HEK293 (cell line): ENCODE measurements at regions not wholly inside any gene's neighbourhood (a gene's known extent, or its start where the extent isn't known, plus 50 kb on each side); places are given as distances from the start of the nearest gene placed in this dataset.

Source experiments
- CTCF ChIA-PET: fragments of 350-600 bp; formaldehyde crosslinking; extraction: SDS; loops from one replicate; lab custom pipeline; 2021; ENCODE audit warnings: antibody characterized with exemption; lab: Yijun Ruan, JAX
- POLR2A ChIA-PET: fragments of 300-600 bp; formaldehyde crosslinking; extraction: SDS; loops from one replicate; lab custom pipeline; 2020; ENCODE audit warnings: antibody characterized with exemption, inconsistent platforms; lab: Yijun Ruan, JAX
- H3K27ac ChIP-seq: fragments of 200-500 bp; sonication (Bioruptor generic); 2 replicates; pipeline ENCODE4 v1.5.1; 2014; ENCODE audit warnings: low read depth, low read length, control low read depth, inconsistent platforms; ENCODE audit errors: extremely low read depth
- H3K36me3 ChIP-seq, 2 experiments: fragments of 200-500 bp in 1 of 2; sonication (Bioruptor generic) in 1 of 2; 1 replicate in 1 of 2; 2 replicates in 1 of 2; pipeline ENCODE4 v1.5.1; 2014 to 2017; ENCODE audit warnings: inconsistent platforms in 2 of 2, low read length in 2 of 2; ENCODE audit not compliant: control insufficient read depth in 2 of 2, insufficient read depth in 1 of 2
- H3K4me1 ChIP-seq: fragments of 200-500 bp; sonication (Bioruptor generic); 2 replicates; pipeline ENCODE4 v1.5.1; 2014; ENCODE audit warnings: mild to moderate bottlenecking, low read length, inconsistent platforms; ENCODE audit not compliant: control insufficient read depth, insufficient read depth
- H3K4me3 ChIP-seq: 2 replicates; pipeline ENCODE4 v1.5.1; 2011; ENCODE audit warnings: low read depth, mild to moderate bottlenecking, control low read depth, low read length, moderate library complexity
- H3K9me3 ChIP-seq: fragments of 200-500 bp; sonication (Bioruptor generic); 2 replicates; pipeline ENCODE4 v1.5.1; 2014; ENCODE audit warnings: low read depth, low read length, inconsistent platforms; ENCODE audit not compliant: control insufficient read depth, insufficient read depth
- CTCF ChIP-seq: fragments of 450-650 bp; formaldehyde crosslinking; IDR thresholded peaks from 2 replicates; pipeline ENCODE4 v1.5.1; 2016; ENCODE audit warnings: missing biosample characterization, missing genetic modification characterization
- EGR2 ChIP-seq: fragments of 450-650 bp; formaldehyde crosslinking; IDR thresholded peaks from 2 replicates; pipeline ENCODE4 v1.5.1; 2016; ENCODE audit warnings: low read depth, missing biosample characterization, missing genetic modification characterization
- IKZF3 ChIP-seq: fragments of 450-650 bp; IDR thresholded peaks from 2 replicates; pipeline ENCODE4 v1.5.0; 2018; ENCODE audit warnings: missing biosample characterization, mild to moderate bottlenecking, missing genetic modification characterization, moderate library complexity
- KLF16 ChIP-seq: fragments of 450-650 bp; formaldehyde crosslinking; IDR thresholded peaks from 2 replicates; pipeline ENCODE4 v1.5.1; 2017; ENCODE audit warnings: missing biosample characterization, missing genetic modification characterization
- MYNN ChIP-seq: fragments of 450-650 bp; formaldehyde crosslinking; IDR thresholded peaks from 2 replicates; pipeline ENCODE4 v1.5.1; 2016; ENCODE audit warnings: missing biosample characterization, missing genetic modification characterization, borderline replicate concordance
- PBX3 ChIP-seq: sonication (generic); formaldehyde crosslinking; IDR thresholded peaks from 2 replicates; pipeline ENCODE4 v1.8.1; 2022; ENCODE audit warnings: mild to moderate bottlenecking, moderate library complexity, missing genetic modification reagents
- TCF7L2 ChIP-seq: IDR thresholded peaks from 2 replicates; pipeline ENCODE4 v1.6.1; 2011; ENCODE audit warnings: low read depth, mild to moderate bottlenecking, inconsistent platforms, low read length, moderate library complexity, borderline replicate concordance
- YY2 ChIP-seq: fragments of 450-650 bp; formaldehyde crosslinking; IDR thresholded peaks from 2 replicates; pipeline ENCODE4 v1.5.1; 2016; ENCODE audit warnings: missing biosample characterization, missing genetic modification characterization
- ZBTB10 ChIP-seq: fragments of 450-650 bp; formaldehyde crosslinking; IDR thresholded peaks from 2 replicates; pipeline ENCODE4 v1.5.1; 2016; ENCODE audit warnings: missing biosample characterization, missing genetic modification characterization
- ZBTB8A ChIP-seq: fragments of 450-650 bp; formaldehyde crosslinking; IDR thresholded peaks from 2 replicates; pipeline ENCODE4 v1.5.1; 2016; ENCODE audit warnings: missing biosample characterization, missing genetic modification characterization
- ZNF114 ChIP-seq: fragments of 450-650 bp; formaldehyde crosslinking; IDR thresholded peaks from 2 replicates; pipeline ENCODE4 v1.5.0; 2017; ENCODE audit warnings: missing biosample characterization, missing genetic modification characterization
- ZNF18 ChIP-seq: fragments of 450-650 bp; formaldehyde crosslinking; IDR thresholded peaks from 2 replicates; pipeline ENCODE4 v1.5.1; 2016; ENCODE audit warnings: missing biosample characterization, missing genetic modification characterization
- ZNF2 ChIP-seq: fragments of 450-650 bp; formaldehyde crosslinking; IDR thresholded peaks from 2 replicates; pipeline ENCODE4 v1.5.1; 2016; ENCODE audit warnings: missing biosample characterization, missing genetic modification characterization
- ZNF248 ChIP-seq: fragments of 450-650 bp; formaldehyde crosslinking; IDR thresholded peaks from 2 replicates; pipeline ENCODE4 v1.5.1; 2017; ENCODE audit warnings: missing biosample characterization, missing genetic modification characterization
- ZNF473 ChIP-seq: fragments of 450-650 bp; formaldehyde crosslinking; IDR thresholded peaks from 2 replicates; pipeline ENCODE4 v1.5.1; 2017; ENCODE audit warnings: missing biosample characterization, missing genetic modification characterization
- ZNF488 ChIP-seq: fragments of 450-650 bp; formaldehyde crosslinking; IDR thresholded peaks from 2 replicates; pipeline ENCODE4 v1.5.1; 2016; ENCODE audit warnings: missing biosample characterization, missing genetic modification characterization
- ZNF544 ChIP-seq: fragments of 450-650 bp; formaldehyde crosslinking; IDR thresholded peaks from 2 replicates; pipeline ENCODE4 v1.5.0; 2017; ENCODE audit warnings: missing biosample characterization, missing genetic modification characterization
- ZNF600 ChIP-seq: fragments of 450-650 bp; formaldehyde crosslinking; IDR thresholded peaks from 2 replicates; pipeline ENCODE4 v1.5.1; 2016; ENCODE audit warnings: missing biosample characterization, missing genetic modification characterization
- ZNF654 ChIP-seq: fragments of 450-650 bp; formaldehyde crosslinking; IDR thresholded peaks from 2 replicates; pipeline ENCODE4 v1.5.1; 2016; ENCODE audit warnings: low read depth, missing biosample characterization, missing genetic modification characterization
- ZNF658 ChIP-seq: fragments of 450-650 bp; formaldehyde crosslinking; IDR thresholded peaks from 2 replicates; pipeline ENCODE4; 2016; ENCODE audit warnings: missing biosample characterization, missing genetic modification characterization
- ZNF768 ChIP-seq: fragments of 450-650 bp; formaldehyde crosslinking; IDR thresholded peaks from 2 replicates; pipeline ENCODE4 v1.5.1; 2018; ENCODE audit warnings: missing biosample characterization, mild to moderate bottlenecking, missing genetic modification characterization

DNA sequence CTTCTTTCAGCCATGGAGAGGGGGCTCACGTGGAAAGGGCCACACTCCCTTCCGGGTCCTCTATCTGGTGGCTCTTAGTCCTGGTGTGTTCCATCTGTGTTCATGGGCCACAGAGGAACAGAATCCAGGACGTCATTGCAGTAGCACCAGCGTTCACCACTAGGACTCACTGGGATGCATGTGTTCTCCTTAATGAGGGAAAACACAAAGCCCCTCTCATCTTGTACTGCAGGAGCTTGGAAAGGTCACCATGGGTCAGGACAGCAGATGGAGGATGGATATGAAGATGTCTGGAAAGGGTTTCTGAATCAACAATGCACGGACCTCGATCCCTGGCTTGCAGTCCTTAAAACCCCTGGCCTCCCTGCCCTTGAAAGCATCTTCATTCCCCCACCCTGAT lies 113.8 kb upstream of the THY1 start:
- no peak overlapping the region for H3K27ac ChIP-seq
- CTCF ChIA-PET, result interaction anchor here (1.4 kb wide), 1 partner anchor 55 kb away, joined by 6 read pairs; no protein-coding TSS in a partner anchor
- no peak overlapping the region for H3K4me3 ChIP-seq
- TF ChIP-seq PBX3, result no peak
- no peak for TF ChIP-seq ZNF18 (tag by site-specific recombination)
- TF ChIP-seq ZBTB8A (tag by site-specific recombination), result no peak
- TF ChIP-seq ZNF544 (tag by site-specific recombination), result no peak
- TF ChIP-seq ZNF473 (tag by site-specific recombination), result no peak
- no peak for TF ChIP-seq ZNF2 (tag by site-specific recombination)
- TF ChIP-seq KLF16 (tag by site-specific recombination), result no peak
- TF ChIP-seq IKZF3 (tag by site-specific recombination), result no peak
- TF ChIP-seq ZBTB10, result no peak
- no peak for TF ChIP-seq ZNF768 (tag by site-specific recombination)
- TF ChIP-seq TCF7L2, result no peak
- no peak for TF ChIP-seq EGR2 (tag by site-specific recombination)
- TF ChIP-seq YY2 (tag by site-specific recombination), result no peak
- no peak for TF ChIP-seq ZNF248
- no peak for TF ChIP-seq ZNF658 (tag by site-specific recombination)
- no peak for TF ChIP-seq ZNF488 (tag by site-specific recombination)
- H3K36me3 ChIP-seq, result no peaks in the 10 kb centered on the region
- H3K4me1 ChIP-seq, result no peaks in the 10 kb centered on the region
- no peaks in the 10 kb centered on the region for H3K9me3 ChIP-seq
- POLR2A ChIA-PET, result no interaction called here

DNA sequence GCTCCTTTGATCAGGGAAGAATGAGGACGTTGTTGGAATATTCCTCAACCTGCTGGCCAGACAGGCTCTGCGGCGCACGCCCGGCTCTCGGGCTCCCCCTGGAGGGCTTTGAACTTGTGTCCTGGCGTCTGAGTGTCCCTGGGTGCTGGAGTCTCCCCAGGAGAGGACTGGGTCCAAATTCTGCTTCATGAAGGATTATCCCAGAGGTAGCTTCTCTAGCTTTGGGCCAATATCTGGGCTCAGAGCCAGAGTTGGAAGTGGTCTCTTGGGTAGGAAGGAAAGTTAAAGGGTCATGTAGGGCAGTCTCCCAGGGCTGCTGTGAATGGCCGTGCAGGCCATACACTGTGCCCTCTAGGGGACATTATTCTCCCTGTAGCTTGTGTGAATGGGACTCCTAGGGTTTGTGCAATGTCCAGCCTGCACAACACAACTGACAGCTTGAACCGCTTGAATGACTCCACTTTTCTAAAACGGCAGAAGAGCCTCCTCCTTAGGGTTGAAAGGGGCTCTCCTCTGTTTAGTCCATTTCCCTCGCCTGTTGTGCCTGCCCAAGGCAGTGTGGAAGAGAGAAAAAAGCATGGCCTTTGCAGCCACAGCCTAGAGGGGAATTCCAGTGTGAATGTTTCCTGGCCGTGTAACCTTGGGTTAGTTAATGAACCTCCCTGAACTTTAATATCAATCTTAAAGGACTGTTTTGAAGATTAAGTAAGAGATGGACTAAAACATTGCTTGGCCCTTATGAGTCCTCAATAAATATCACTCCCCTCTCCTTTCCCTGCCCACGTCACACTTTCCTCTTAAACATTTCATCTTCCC lies 111.2 kb upstream of the THY1 start:
- H3K9me3 ChIP-seq, result no peaks in the 10 kb centered on the region
- no peaks in the 10 kb centered on the region for H3K36me3 ChIP-seq
- H3K4me3 ChIP-seq, result no peak overlapping the region
- ChIA-PET POLR2A (interaction anchor here (0.6 kb wide), 1 partner anchor 195 kb away, joined by 3 read pairs; the partner anchor contains the start of gene NECTIN1), CTCF (interaction anchor here (0.6 to 5.0 kb wide), 36 partner anchors 8 to 438 kb away, joined by 3 to 23 read pairs (median 4); partner anchors contain the start of gene CBL)
- peak; percentile 23 for TF ChIP-seq ZNF654 (tag by site-specific recombination)
- TF ChIP-seq MYNN, result no peak
- 0 out of 2 replicates have a peak, but pooled peaks have one; percentile 12 for TF ChIP-seq ZNF600 (tag by site-specific recombination)
- TF ChIP-seq CTCF, result peak; percentile 55
- TF ChIP-seq ZNF114 (tag by site-specific recombination), result no peak
- no peaks in the 10 kb centered on the region for H3K4me1 ChIP-seq
- H3K27ac ChIP-seq, result no peak overlapping the region
